ENCODE measurements at regions not wholly inside any gene's neighbourhood (a gene's known extent, or its start where the extent isn't known, plus 50 kb on each side); places are given as distances from the start of the nearest gene placed in this dataset.

- no peak overlapping the region for H3K4me3 ChIP-seq (ENCODE audit: low read depth, low read length)
- peak; percentile 3 for DNase-seq (ENCODE audit: low read depth)
- no peak for TF ChIP-seq CTCF (IDR thresholded peaks at IDR 0.05; ENCODE audit: insufficient read depth, low read depth, low read length)
These were observed 278.6 kb upstream of the HABP2 start for GRCh38 chr10:113274176-113274829.

- TF ChIP-seq CTCF (IDR thresholded peaks at IDR 0.05; ENCODE audit: insufficient read depth, low read depth, low read length) = no peak
- H3K4me3 ChIP-seq (ENCODE audit: low read depth, low read length) = no peak overlapping the region
- no peak for DNase-seq (ENCODE audit: low read depth)
These were observed 274.6 kb upstream of the HABP2 start for GRCh38 chr10:113278221-113278620.

GRCh38 chr10:113278664-113279063, 274.2 kb upstream of the HABP2 start:
- no peak overlapping the region for H3K4me3 ChIP-seq (ENCODE audit: low read depth, low read length)
- TF ChIP-seq CTCF (IDR thresholded peaks at IDR 0.05; ENCODE audit: insufficient read depth, low read depth, low read length) = no peak
- no peak for DNase-seq (ENCODE audit: low read depth)

- no peak overlapping the region for H3K4me3 ChIP-seq (ENCODE audit: low read depth, low read length)
- TF ChIP-seq CTCF (IDR thresholded peaks at IDR 0.05; ENCODE audit: insufficient read depth, low read depth, low read length) = no peak
- no peak for DNase-seq (ENCODE audit: low read depth)
These were observed 273.6 kb upstream of the HABP2 start for GRCh38 chr10:113279262-113279661.

GRCh38 chr10:113282564-113282963, 270.3 kb upstream of the HABP2 start:
- no peak overlapping the region for H3K4me3 ChIP-seq (ENCODE audit: low read depth, low read length)
- no peak for TF ChIP-seq CTCF (IDR thresholded peaks at IDR 0.05; ENCODE audit: insufficient read depth, low read depth, low read length)
- no peak for DNase-seq (ENCODE audit: low read depth)

- TF ChIP-seq CTCF (IDR thresholded peaks at IDR 0.05; ENCODE audit: insufficient read depth, low read depth, low read length) = no peak
- no peak for DNase-seq (ENCODE audit: low read depth)
- H3K4me3 ChIP-seq (ENCODE audit: low read depth, low read length) = no peak overlapping the region
These were observed 269.7 kb upstream of the HABP2 start for GRCh38 chr10:113283189-113283588.

GRCh38 chr10:113284635-113285034, 268.2 kb upstream of the HABP2 start:
- no peak for DNase-seq (ENCODE audit: low read depth)
- no peak for TF ChIP-seq CTCF (IDR thresholded peaks at IDR 0.05; ENCODE audit: insufficient read depth, low read depth, low read length)
- no peak overlapping the region for H3K4me3 ChIP-seq (ENCODE audit: low read depth, low read length)

Data from fibroblast of villous mesenchyme (primary cell).